Suprapubic skin (tissue), 4 donors: ENCODE measurements at regions not wholly inside any gene's neighbourhood (a gene's known extent, or its start where the extent isn't known, plus 50 kb on each side); places are given as distances from the start of the nearest gene placed in this dataset.
A peak's percentile ranks its signal among the peaks of the same experiment; 100 is the strongest.

ENCODE experiments used
- DNase-seq, 2 donors: peaks; one replicate each; pipeline ENCODE4 v3.0.0-alpha.2; 2019; ENCODE audit warnings: low spot score in 2 of 2
- H3K27ac ChIP-seq: fragments of 200-600 bp; sonication (generic); one replicate; pipeline ENCODE4 v1.5.1; 2019
- H3K27me3 ChIP-seq: fragments of 200-600 bp; sonication (generic); one replicate; pipeline ENCODE4 v1.5.1; 2019
- H3K36me3 ChIP-seq: fragments of 200-600 bp; sonication (generic); one replicate; pipeline ENCODE4 v1.5.1; 2019
- H3K4me1 ChIP-seq: fragments of 200-600 bp; sonication (generic); one replicate; pipeline ENCODE4 v1.5.1; 2019
- H3K4me3 ChIP-seq: fragments of 200-600 bp; sonication (generic); one replicate; pipeline ENCODE4 v1.5.1; 2019; ENCODE audit warnings: mild to moderate bottlenecking
- H3K9me3 ChIP-seq: fragments of 200-600 bp; sonication (generic); one replicate; pipeline ENCODE4 v1.5.1; 2019
- CTCF ChIP-seq, 2 donors: fragments of 200-600 bp in 1 of 2; fragments of 450-650 bp in 1 of 2; sonication (generic) in 1 of 2; IDR thresholded peaks; one replicate each; pipeline ENCODE4 v1.5.1; 2016 to 2019; ENCODE audit warnings: antibody characterized with exemption in 2 of 2, mild to moderate bottlenecking in 1 of 2, moderate library complexity in 1 of 2
- EP300 ChIP-seq: sonication (generic); formaldehyde crosslinking; IDR thresholded peaks from one replicate; pipeline ENCODE4 v1.6.1; 2017; ENCODE audit warnings: antibody characterized with exemption
- POLR2A ChIP-seq, 2 donors: fragments of 450-650 bp; IDR thresholded peaks; one replicate each; pipeline ENCODE4 v1.6.1; 2017; ENCODE audit warnings: antibody characterized with exemption in 2 of 2, mild to moderate bottlenecking in 2 of 2, moderate library complexity in 2 of 2
- POLR2AphosphoS5 ChIP-seq, 3 donors: sonication (generic); formaldehyde crosslinking; IDR thresholded peaks; one replicate each; pipeline ENCODE4 v1.6.1; 2017; ENCODE audit warnings: antibody characterized with exemption in 3 of 3
- WGBS: methylation state at CpG from one replicate; pipeline ENCODE4 v1.1.5; 2018; 5-methylcytosine and 5-hydroxymethylcytosine counted together

GRCh38 chr19:28581468-28581770 lies 631.5 kb downstream of the UQCRFS1 start:
- WGBS, result 80% methylated on average over 4 of the region's 4 CpGs
- no peaks in the 10 kb centered on the region for H3K27me3 ChIP-seq
- H3K4me3 ChIP-seq, result no peak overlapping the region
- no peak overlapping the region for H3K27ac ChIP-seq
- TF ChIP-seq CTCF (IDR thresholded peaks at IDR 0.05), result no peak
- TF ChIP-seq POLR2A (IDR thresholded peaks at IDR 0.05), result no peak
- TF ChIP-seq POLR2AphosphoS5 (IDR thresholded peaks at IDR 0.05), result no peak
- TF ChIP-seq EP300, result no peak
- no peak for DNase-seq
- H3K9me3 ChIP-seq, result no peaks in the 10 kb centered on the region
- no peaks in the 10 kb centered on the region for H3K36me3 ChIP-seq
- H3K4me1 ChIP-seq, result no peaks in the 10 kb centered on the region

DNA sequence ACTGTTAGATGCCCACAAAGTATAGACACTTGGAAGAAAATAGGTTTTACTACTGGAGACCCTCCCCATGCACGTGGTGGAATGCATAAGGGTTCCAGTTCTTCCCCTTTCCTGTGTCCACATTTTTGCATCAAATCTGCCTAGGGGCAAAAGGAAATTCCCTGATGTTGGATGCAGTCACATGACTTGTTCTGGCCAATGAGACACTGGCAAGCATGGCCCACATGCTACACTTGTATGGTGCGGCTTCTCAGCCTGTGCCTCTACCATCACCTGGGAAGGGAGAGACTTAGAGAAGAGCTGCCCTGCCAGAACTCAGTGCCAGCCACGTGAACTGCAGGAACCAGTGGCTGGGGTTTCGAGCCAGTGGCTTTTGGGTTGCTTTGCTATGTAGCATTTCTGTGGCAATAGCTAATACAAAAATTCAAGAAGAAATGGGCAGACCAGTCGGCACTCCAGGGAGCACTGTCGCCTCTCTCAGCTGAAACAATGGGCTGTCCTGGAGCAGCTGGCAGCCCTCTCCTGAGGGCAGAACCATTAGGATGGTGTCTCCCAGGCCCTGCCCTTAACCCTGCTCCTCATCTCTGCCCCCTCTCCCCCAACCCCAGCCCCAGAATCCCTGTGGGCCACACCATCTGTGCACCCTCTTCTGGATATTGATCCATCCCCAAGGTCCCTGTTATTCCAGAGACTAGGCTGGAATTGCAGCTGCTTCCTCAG lies 634.0 kb downstream of the UQCRFS1 start:
- Histone ChIP-seq H3K9me3 (no peaks in the 10 kb centered on the region), H3K4me3 (no peak overlapping the region), H3K27me3 (no peaks in the 10 kb centered on the region), H3K27ac (no peak overlapping the region), H3K4me1 (no peaks in the 10 kb centered on the region), H3K36me3 (no peaks in the 10 kb centered on the region)
- TF ChIP-seq POLR2A (IDR thresholded peaks at IDR 0.05), result no peak
- TF ChIP-seq POLR2AphosphoS5 (IDR thresholded peaks at IDR 0.05), result no peak
- no peak for TF ChIP-seq EP300
- TF ChIP-seq CTCF (IDR thresholded peaks at IDR 0.05), result no peak
- peak in 1 of 2 donors; percentile 34 for DNase-seq
- 85% methylated on average over 5 of the region's 6 CpGs for WGBS

- H3K4me3 ChIP-seq, result no peak overlapping the region
- WGBS, result 92% methylated on average over 8 of the region's 8 CpGs
- H3K27me3 ChIP-seq, result no peaks in the 10 kb centered on the region
- H3K27ac ChIP-seq, result no peak overlapping the region
- TF ChIP-seq EP300, result no peak
- no peak for TF ChIP-seq POLR2AphosphoS5 (IDR thresholded peaks at IDR 0.05)
- TF ChIP-seq POLR2A (IDR thresholded peaks at IDR 0.05), result no peak
- TF ChIP-seq CTCF (IDR thresholded peaks at IDR 0.05), result no peak
- no peaks in the 10 kb centered on the region for H3K36me3 ChIP-seq
- H3K4me1 ChIP-seq, result no peaks in the 10 kb centered on the region
- DNase-seq, result peak in 1 of 2 donors; percentile 9
- H3K9me3 ChIP-seq, result no peaks in the 10 kb centered on the region
Observed at GRCh38 chr19:28578208-28578607, 634.7 kb downstream of the UQCRFS1 start.

GRCh38 chr19:28577666-28578065 lies 635.3 kb downstream of the UQCRFS1 start:
- no peak overlapping the region for H3K4me3 ChIP-seq
- TF ChIP-seq CTCF (IDR thresholded peaks at IDR 0.05), result no peak
- no peak for TF ChIP-seq POLR2A (IDR thresholded peaks at IDR 0.05)
- no peak for TF ChIP-seq EP300
- TF ChIP-seq POLR2AphosphoS5 (IDR thresholded peaks at IDR 0.05), result no peak
- H3K9me3 ChIP-seq, result no peaks in the 10 kb centered on the region
- WGBS, result 57% methylated on average over 6 of the region's 6 CpGs
- H3K36me3 ChIP-seq, result no peaks in the 10 kb centered on the region
- DNase-seq, result no peak
- no peak overlapping the region for H3K27ac ChIP-seq
- no peaks in the 10 kb centered on the region for H3K27me3 ChIP-seq
- H3K4me1 ChIP-seq, result no peaks in the 10 kb centered on the region

DNA sequence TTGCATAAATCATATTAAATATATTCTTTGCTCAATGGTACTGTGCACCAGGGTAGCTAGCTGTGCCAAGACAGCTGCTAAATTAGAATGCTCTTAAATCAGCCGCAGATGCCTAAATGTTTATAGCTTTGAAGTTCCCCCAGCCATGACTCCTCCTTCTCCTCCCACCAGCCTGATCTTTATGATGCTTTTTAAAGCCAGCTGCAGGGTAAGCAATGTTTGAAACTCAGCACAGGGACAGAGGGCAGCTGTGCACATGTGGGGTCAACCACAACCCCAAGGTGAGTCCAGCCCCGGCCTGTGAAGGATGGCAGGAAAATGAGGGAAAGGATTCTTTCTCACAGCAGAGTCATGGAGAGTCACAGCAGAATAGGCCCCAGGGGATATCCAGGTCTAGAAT lies 635.7 kb downstream of the UQCRFS1 start:
- TF ChIP-seq POLR2AphosphoS5 (IDR thresholded peaks at IDR 0.05), result no peak
- no peak for TF ChIP-seq EP300
- TF ChIP-seq CTCF (IDR thresholded peaks at IDR 0.05), result no peak
- TF ChIP-seq POLR2A (IDR thresholded peaks at IDR 0.05), result no peak
- no peak overlapping the region for H3K27ac ChIP-seq
- no peak for DNase-seq
- no peaks in the 10 kb centered on the region for H3K27me3 ChIP-seq
- 26% methylated on average over 2 of the region's 2 CpGs for WGBS
- H3K36me3 ChIP-seq, result no peaks in the 10 kb centered on the region
- no peak overlapping the region for H3K4me3 ChIP-seq
- no peaks in the 10 kb centered on the region for H3K9me3 ChIP-seq
- H3K4me1 ChIP-seq, result no peaks in the 10 kb centered on the region
